GM18498 (cell line): ENCODE measurements at regions not wholly inside any gene's neighbourhood (a gene's known extent, or its start where the extent isn't known, plus 50 kb on each side); places are given as distances from the start of the nearest gene placed in this dataset.
"Not testable (repeated sequence)": the region's sequence is repeated elsewhere in the genome, so short reads cannot be mapped to it uniquely, and the experiment has no call there.

Source experiments
- ATAC-seq: cut with Tn5 transposase; IDR thresholded peaks from one replicate; pipeline ENCODE4 v1.9.1; 2021; ENCODE audit warnings: mild to moderate bottlenecking, moderate library complexity; ENCODE audit not compliant: unreplicated experiment

DNA sequence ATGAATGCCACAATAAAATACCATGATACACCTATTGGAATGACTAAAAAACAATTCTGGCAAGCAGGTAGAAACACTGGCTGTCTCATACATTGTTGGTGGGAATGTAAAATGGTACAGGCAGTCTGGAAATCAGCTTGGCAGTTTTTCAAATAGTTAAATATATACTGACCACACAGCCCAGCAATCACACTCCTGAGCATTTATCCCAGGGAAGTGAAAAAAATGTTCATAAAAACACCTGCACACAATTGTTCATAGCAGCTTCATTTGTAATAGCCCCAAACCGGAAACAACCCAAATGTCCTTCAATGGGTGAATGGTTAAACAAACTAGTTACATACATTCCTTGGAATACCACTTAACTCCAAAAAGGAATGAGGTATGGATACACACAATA is 137.2 kb downstream of the TFCP2L1 start:
- ATAC-seq, result no peak

DNA sequence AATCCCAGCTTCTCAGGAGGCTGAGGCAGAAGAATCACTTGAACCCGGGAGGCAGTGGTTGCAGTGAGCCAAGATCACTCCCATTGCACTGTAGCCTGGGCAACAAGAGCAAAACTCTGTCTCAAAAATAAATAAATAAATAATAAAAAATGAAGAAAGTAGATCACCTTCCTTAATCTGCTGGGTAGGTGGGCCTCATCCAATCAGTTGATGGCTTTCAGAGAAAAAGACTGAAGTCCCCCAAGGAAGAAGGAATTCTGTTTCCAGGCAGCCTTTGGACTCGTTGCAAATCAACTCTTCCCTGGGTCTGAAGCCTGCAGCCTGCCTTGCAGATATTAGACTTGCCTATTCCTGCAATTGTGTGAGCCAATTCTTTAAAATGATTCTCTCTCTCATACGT is 136.5 kb downstream of the TFCP2L1 start:
- no peak for ATAC-seq

DNA sequence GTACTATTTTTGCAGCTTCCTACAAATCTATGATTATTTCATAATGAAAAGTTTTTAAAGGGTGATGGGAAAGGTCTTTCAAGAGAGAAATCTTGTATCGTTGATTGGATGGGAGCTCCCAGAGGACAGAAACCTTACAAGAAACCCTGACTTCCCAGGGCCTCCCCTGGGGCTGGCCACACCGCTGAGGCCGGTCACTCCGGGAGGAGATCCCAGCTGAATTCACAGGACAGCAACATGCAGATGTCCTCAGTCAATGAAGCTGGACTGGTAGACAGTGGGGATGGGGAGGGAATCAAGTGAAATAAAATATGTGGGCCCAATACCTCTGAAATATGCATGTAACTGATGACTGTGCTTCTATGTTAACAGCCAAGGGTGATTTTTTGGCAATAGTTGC is 135.6 kb downstream of the TFCP2L1 start:
- no peak for ATAC-seq

DNA sequence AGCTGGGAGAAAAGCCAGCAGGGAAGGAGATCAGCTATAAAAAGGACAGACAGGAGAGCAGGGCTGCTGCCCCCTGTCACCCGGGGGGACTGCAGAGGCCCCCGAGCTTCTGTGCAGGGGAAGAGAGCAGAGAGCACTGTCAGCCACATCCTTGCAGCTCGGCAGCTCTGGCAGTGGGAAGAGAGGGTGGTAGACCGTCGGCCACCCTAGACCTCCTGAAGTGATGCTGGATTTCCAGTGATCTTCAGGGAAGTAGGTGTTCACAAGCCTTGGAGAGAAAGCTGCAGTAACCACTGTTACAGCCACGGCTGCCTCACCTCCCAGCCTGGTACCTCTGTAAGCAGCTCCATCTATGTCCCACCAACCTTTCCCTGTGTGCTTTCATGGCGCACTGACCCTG is 134.9 kb downstream of the TFCP2L1 start:
- no peak for ATAC-seq

DNA sequence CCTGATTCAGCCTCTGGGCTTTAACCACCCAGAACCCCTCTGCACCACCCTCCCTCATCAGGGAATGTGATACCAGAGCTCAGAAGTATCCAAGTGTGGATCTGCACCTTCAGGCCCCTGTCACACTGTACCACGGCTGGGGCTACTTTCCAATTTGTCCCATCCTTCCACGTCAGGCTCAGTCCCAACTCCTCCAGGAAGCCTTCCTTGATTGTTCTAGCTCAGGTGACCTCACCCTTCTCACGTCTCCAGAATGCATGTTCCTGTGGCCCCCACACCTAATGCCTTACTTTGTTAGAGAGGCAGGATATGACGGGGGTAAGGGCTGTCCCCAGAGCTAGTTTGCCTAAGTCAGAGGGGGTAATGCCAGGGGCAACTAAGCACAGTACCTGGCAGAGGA is 134.3 kb downstream of the TFCP2L1 start:
- no peak for ATAC-seq

DNA sequence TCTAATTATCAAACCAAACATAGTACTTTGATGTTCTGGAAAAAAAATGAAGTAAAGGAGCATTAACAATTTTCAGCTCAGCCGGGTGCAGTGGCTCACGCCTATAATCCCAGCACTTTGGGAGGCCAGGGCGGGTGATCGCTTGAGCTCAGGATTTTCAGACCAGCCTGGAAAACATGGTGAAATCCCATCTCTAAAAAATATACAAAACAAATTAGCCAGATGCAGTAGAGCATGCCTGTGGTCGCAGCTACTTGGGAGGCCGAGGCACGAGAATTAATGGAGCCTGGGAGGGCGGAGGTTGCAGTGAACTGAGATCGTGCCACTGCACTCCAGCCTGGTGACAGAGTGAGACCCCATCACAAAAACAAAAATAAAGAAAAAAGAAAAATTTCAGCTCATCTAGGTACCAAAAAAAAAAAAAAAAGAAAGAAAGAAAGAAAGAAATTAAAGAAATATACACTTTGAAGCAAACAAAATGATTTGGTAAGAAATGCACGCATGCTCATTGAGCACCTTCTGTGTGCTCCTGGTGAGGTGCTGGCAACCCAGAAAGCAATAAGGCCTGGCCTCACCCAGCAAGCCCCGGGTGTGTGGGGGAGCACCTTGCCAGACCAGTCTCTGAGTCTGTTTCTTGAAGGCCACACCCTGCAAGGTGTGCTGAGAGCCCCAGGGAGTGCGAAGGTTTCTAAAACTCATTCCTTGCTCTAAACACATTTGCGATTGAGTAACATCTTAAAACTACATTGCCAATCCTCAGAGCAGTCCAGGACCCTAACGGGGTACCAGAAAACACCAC is 133.5 kb downstream of the TFCP2L1 start:
- ATAC-seq, result no peak

DNA sequence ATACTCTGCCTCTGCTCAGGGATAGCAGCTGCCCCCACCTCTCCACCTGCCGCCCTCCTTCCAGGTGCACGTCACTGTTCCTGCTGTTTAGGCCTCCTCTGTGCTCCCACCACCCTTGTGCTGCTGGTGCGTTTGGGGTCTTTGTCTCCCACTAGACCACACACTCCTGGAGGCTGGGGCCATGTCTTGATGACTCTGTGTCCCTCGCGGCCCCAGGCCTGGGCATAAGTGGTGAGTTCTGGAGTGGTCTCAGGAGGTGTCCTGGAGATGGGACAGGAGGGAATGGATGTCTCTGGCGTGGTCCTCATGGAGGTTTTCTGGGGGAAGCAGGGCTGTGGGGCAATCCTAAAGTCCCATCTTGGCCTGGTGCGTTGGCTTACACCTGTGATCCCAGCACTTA is 132.1 kb downstream of the TFCP2L1 start:
- ATAC-seq, result no peak

DNA sequence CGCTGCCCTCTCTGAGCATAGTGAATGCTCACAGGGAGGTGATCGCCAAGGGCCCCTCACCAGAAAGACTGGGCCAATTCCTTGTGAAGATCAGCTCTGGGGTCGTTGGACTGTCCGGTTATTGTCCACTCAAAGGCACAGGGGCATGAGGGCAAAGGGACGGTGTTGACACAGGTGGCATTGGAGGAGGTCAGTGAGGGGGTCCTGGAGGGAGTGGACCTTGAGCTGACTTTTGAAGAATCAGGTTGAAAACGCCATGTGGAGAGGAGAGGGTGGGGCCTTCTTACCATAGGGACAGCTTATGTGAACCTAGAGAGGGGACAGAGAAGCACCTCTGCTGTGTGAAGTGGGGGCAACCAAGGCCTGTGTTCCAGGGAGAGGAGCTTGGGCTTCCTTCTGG is 131.5 kb downstream of the TFCP2L1 start:
- no peak for ATAC-seq

DNA sequence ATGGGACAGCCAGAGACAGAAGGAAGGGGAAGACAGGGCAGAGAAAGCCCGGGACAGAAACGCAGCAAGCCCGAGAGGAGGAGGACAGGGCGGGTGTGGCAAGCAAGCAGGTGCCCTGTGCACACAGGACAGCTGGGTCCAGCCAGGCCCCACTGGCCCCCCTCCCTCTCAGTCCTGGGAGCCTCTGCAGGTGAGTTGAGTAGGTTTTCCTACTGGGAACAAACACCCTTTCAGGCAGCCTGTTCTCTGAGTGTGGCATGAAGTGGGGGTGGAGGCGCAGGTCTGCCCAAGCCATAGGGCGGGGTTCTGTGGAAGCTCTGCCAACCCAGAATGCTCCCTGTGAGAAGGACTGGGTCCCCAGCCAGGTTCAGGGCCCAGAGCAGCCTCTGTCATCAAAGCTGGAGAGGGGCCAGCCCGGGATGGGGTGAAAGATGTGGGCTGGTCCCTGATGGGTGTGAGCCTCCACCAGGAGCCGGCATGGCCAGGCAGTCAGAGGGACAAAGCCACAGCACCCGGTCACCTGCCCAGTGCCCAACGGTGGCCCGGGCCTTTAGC is 129.4 kb downstream of the TFCP2L1 start:
- ATAC-seq, result no peak

DNA sequence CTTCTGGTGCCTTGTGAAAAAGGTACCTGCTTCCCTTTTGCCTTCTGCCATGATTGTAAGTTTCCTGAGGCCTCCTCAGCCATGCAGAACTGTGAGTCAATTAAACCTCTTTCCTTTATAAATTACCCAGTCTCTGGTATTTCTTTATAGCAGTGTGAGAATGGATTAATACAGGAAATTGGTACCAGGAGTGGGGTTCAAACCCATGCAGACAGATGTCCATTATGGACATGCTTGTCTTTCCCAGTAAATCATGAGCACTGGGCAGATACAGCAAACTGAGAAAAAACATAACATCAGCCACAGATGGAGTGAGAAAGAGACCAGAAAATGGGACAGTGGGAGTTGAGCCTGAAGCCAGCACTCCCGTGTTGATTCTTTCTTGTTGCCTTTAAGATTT is 127.5 kb downstream of the TFCP2L1 start:
- not testable (repeated sequence) for ATAC-seq

DNA sequence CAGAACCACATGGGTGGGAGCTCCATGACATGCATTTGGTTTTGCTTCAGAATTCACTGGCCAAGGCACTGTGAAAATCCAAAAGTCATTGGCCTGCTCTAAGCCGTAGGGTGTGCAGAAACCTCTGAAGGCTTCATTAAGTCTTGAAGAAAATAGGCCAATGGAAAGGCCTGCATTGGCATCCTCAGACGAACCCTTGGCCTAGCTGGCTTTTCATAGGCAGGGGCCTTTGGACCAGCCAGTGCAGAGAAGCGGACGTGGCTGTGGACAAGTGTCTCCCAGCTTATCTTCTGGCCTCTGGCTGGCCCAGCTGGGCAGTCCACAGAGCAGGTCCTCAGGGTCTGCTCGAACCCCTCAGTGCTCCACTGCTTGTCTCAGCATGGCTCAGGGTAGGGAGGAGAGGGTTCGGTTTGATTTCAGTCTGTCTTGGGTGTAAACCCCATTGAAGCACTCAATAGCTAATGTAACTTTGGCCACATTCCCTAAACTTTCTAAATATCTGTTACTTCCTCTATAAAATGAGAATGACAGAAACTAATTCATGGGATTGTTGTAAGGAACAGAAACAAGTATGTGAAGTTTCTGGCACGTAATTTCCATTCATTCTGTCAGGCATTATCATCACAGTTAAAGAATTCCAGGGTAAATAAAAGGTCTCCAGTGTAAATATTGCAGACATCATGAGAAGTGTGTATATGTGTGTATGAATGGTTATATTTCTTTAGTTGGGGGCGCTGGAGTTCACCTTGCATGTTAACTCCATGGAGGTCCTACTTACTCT is 125.5 kb downstream of the TFCP2L1 start:
- ATAC-seq, result no peak

DNA sequence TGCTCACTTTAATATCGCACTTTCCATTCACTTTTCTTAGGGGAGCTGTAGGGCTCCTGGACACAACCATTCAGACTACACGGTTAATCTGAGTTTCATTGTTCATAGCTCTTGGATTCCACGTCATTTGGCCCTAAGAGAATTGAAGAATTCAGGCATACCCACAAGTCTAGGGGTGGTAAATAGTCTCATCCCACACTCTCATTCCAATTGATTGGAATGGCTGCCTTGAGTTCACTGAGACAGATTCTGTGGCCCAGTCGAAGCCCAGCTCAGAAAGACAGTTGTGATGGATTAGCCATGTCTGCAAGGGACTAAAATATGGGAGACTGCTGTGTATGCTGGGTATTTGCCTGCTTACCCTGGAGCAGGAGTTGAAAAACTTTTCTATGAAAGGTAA is 124.6 kb downstream of the TFCP2L1 start:
- no peak for ATAC-seq

DNA sequence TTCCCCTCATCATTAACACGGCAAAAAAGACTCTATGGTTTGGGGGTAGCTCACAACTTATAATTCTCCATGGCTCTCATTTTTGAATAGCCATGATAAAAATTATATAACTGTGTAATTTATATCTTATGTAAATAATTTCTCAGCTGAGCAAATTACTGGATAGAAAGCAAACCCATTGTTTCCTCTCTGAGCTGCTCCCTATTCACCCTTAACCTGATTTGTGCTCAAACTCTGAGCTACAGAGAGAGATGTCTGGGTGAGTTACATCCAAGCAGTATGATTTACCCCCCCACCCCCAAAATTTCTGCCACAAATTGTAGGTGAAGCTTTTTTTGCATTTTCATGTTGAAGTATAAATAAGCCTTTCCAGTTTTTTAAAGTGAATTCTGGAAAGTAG is 123.7 kb downstream of the TFCP2L1 start:
- no peak for ATAC-seq

DNA sequence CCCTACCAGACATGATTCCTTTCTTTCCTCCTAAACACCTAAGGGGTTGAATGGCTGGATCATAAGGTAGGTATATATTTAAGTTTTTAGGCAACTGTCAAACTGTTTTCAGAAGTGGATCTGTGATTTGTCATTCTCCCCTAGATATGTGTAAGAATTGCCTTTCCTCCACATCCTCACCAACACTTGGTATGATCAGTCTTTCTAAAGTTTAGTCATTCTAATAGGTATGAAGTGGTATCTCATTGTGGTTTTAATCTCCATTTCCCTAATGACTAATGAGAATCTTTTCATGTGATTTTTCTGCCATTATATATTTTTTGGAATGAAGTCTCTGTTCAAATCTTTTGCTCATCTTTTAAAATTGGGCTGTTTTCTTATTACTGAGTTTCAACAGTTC is 122.1 kb downstream of the TFCP2L1 start:
- ATAC-seq, result no peak

DNA sequence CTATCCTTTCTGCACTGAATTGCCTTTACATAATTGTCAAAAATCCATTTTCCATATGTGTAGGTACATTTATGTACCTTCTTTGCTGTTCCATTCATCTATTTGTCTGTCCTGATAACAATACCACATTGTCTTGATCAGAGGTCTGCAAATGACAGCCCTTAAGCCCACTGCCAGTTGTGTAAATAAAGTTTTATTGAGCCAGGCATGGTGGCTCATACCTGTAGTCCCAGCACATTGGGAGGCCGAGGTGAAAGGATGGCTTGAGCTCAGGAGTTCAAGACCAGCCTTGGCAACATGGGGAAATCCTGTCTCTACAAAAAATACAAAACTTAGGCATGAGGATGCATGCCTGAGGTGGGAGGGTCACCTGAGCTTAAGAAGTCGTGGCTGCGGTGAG is 121.0 kb downstream of the TFCP2L1 start:
- ATAC-seq, result no peak

DNA sequence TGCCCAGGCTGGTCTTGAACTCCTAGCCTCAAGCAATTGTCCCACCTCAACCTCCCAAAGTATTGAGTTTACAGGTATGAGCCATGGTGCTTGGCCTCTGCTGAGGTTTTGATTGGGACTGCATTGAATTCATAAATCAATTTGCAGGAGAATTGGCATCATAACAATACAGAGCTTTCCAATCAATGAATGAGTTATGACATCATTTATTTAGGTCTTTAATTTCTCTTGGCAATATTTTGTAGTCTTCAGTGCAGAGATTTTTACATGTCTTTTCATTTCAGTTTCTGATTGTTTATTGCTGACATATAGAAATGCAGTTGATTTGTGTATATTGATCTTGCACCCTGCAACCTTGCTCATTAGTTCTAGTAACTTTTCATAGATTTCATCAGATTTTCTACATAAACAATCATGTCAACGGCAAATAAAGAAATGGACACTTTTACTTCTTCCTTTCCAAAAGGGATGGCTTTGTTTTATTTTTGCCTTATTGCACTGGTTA is 119.9 kb downstream of the TFCP2L1 start:
- ATAC-seq, result no peak
